NCI-H446 (cell line): ENCODE measurements at regions not wholly inside any gene's neighbourhood (a gene's known extent, or its start where the extent isn't known, plus 50 kb on each side); places are given as distances from the start of the nearest gene placed in this dataset.

Experiments used
- DNase-seq, 2 experiments: peaks; one replicate each; lab custom pipeline; 2025; lab: John Stamatoyannopoulos, UW

DNA sequence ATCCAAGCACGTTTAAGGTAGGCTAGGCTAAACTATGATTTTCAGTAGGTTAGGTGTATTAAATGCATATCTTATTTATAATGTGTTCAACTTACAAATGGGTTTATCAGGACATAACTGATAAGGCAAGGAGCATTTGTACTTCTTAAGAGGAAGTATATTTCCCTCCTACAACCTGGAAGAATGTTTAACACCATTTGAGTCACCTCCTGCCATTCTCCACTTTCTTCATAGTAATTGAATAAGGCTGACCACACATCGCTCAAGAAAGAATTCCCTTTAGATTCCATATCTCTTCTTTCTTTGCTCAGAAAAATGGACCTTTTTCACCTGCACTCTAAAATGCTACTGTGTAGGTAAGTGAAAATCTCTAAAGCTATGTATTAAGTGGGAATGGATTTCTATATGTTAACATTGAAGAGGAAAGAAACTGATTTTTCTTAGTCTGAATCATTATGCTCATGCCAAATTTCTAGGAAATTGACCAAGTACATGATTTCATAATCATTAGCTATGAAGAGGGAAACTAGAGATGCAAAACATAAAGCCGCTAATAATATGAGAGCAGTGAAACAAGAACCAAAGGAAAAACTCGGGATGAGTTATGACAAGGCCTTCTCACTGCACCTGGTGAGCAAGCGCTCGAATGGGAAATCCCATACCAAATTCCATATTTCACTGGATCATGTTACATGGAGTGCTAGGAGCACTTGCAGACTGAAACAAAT lies 210.4 kb downstream of the ALDH8A1 start:
- DNase-seq, result no peak

DNA sequence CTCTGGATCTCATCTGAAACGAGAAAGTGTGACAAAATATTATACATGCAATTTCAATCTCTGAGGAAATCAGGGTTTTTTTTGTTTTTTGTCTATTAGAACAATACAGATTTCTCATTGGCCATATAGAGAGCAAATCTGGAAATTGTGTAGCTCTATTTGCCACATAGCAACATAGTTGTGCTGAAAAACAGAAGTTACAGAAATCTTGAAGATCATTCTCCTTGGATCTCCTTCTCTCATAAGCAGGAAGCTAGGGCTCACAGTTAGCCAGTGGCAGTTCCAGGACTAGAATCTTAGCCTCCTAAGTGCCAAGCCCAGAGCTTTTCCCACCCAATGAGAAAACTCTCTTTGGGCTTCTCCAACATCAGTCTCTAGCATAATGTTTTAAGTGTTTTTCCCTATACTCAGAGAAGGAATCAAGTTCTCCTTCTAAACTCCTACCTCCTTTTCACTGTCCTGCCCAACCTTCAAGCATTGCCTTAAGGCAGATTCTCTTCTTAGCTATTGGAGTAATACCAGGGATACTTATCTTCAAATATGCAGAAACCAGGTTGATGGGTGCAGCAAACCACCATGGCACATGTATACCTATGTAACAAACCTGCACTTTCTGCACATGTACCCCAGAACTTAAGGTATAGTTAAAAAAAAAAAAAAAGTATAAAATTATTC lies 211.6 kb downstream of the ALDH8A1 start:
- DNase-seq, result no peak

DNA sequence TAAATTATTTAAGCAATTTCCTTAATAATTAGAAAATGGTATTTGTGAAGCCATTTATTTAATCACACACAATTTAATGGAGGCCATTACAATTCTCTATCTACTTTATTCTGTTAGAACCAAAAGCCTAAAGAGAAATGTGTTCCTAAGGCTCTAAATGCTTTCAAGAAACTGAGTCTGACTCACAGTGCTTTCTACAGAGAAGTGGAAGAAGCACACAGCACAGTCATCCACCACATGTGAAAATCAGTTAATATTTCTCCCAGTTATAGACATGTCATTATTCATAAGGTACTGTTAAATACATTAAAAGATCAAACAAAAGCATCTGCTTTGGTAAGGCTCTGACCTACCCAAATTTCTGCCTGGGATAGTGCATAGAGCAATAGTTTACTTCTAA lies 214.4 kb downstream of the ALDH8A1 start:
- DNase-seq, result no peak

DNA sequence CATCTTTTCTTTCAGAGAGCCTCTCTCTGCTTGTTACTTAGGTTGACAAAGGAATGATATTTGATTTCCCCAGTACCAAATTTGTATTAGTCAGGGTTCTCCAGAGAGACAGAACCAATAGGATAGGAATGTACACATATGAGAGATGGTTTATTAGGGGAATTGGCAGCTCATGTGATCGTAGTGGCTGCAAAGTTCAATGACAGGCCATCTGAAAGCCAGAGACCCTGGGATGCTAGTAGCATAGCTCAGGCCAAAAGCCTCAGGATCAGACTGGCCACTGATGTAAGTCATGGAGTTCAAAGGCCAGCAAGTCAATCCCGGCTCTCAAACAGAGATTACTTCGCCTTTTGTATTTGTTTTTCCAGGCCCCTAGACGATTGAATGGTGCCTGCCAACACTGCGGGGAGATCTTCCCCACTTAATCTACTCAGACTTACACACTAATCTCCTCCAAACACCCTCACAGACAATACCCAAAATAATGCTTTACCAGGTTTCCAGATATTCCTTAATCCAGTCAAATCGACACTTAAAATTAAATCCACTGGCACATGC lies 215.5 kb downstream of the ALDH8A1 start:
- no peak for DNase-seq

- no peak for DNase-seq
Measured at GRCh38 chr6:134733801-134734200, 216.1 kb downstream of the ALDH8A1 start.

DNA sequence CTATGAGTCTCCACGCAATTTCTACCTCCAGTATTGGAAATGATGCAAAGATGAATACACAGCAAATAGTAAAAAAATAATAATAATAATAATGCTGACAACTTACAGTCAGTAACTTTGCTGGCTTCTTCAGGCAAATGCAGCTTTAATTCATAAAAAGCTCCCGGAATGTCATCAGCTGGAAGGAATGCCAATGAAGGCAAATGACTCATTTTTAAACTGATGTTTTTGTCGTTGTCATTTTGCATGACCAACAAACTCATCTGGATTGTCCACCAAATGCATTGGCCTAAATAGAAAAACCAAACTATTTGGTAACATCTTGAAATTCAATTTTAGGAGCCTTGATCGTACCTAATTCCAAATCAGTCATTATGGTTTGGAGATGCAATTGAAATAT lies 217.1 kb downstream of the ALDH8A1 start:
- no peak for DNase-seq

GRCh38 chr6:134731615-134732014 lies 218.3 kb downstream of the ALDH8A1 start:
- no peak for DNase-seq

GRCh38 chr6:134730013-134730412 lies 219.9 kb downstream of the ALDH8A1 start:
- DNase-seq, result no peak

DNA sequence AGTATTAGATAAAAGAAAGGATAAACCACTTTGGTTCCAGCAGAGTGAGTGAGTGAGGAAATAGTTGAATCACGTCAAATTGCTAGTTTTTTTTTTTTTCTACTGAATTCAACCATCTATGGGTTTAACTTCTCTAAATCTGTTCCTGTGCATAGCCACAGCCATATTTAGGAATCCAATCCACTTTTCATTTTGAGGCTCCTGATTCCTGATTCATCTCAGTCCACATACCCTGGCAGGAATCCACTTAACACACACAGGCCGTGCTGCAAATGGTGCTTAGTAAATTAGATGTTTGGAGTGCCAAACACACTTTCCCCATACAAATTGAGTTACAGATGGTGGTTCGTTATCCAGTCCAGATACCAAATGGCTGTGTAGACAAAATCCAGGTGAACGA lies 220.3 kb downstream of the ALDH8A1 start:
- DNase-seq, result peak in 1 of 2 experiments; percentile 69

DNA sequence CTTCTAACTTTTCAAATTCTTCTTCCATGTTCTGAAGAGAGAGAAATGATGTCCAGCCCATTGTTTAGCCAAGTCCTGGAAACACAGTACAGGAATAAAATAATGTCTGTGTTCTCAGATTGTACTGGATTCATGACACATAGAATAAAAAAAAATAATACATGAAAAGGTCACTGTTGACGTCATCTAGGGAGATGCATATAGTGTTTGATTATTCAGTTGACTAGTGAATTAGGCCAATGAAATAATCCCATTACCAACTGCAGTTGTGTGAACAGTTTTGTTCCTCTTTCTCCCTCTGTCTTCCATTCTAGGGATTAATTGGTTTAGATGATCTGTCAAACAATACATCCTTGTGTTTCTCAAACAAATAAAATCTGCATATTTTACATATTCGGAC lies 222.8 kb downstream of the ALDH8A1 start:
- DNase-seq, result no peak

GRCh38 chr6:134725590-134725989 lies 224.3 kb downstream of the ALDH8A1 start:
- DNase-seq, result no peak

DNA sequence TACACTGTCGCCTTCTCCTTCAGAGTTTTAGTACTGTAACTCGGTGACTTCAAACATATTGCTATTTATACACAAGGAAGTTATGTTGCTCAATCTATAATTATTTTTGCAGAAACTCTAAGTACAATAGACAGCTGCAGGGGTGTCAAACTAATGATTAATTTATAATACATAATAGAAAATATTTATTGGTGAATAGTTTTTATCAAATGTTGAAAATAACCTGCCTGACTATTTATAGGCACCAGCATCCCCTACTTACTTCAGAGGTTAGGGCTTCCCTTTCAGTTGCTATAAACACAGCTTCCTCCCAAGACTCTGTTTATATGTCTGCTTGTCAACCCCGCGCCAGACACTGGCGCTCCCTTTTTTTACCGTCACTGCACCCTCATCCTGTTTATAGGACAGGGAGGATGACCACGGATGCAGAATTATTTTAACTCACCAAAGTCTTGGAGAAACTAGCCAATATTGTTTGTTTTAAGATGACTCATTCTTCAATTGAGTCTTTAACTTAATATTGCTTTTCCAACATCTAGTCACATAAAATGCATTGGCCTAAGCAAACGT lies 225.0 kb downstream of the ALDH8A1 start:
- no peak for DNase-seq

DNA sequence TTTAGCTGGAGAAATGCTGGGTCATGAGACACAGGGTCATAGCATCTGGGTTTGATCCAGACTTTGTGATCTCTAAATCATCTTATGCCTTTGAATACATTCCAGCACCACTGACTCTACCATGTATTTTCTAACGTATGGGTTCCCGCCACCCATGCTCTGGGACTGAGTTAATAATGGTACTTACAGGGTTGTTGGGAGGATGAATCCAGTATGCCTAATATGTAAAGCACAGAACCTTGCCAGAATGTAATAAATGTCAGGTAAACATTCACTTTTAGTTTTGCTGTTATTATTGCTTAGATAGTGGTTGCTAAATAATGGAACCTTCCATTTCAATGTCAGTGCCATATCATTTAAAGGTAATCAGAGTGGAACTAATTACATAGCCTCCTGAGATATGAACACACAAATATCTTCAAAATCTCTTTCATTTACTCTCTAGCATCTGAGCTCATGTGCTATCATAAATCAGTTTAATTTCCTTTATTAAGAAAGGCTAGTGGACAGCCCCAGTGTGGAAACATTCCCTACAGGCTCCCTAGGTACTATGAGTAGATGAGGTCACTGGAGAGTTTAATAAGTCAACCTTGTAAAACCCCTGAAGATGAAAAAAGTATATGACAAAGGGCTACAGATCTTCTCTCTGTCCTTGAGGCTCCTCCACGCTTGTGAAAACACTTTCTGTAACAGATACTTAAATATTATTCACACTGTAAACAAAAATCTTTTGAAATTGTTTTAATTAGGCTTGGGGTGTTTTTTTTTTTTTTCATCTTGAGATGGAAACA lies 226.6 kb downstream of the ALDH8A1 start:
- DNase-seq, result no peak

DNA sequence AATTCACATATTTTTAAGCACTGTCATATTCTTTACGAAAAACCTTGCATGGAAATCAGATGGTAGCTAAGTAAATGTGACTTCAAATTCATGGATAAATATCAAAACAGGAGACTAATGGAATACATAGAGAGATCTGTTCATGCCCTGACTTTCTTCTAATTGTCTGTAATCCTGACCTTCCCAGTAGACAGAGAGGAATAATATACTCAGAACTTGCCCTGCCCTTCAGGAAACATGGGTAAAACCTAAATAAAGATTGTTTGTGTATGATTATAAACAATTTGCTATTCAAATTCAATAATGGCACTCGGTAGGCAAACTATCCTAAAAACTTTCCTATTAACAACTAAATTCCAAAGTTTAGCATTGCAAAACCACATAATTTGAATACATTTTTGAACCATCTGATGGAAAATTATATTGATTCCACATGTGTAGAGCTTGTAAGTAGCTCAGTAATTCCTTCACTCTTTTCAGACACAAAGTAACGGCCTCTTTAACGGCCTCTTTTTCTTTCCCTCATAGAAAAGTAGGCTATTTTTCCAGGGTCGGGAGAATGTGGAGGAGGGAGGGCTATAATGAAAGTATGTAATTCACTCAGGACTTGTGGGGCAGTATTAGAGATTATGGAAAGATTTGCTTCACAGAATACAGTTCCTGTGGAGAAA lies 227.6 kb downstream of the ALDH8A1 start:
- DNase-seq, result no peak

DNA sequence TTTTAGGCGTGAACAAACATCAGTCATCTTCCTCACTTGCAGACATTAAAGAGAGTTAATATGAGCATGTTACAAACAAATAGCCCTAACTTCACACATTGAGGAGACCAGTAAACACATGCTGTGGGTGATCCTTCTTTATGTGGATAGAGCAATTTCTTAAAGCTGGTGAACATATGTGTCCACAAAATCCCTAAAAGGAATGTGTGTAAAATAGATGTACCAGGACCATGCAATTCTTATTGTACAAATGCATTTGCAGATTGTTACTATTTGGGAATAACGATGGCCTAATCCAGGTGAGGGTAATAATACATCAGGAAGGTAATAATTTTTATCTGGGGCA lies 228.9 kb downstream of the ALDH8A1 start:
- DNase-seq, result no peak

DNA sequence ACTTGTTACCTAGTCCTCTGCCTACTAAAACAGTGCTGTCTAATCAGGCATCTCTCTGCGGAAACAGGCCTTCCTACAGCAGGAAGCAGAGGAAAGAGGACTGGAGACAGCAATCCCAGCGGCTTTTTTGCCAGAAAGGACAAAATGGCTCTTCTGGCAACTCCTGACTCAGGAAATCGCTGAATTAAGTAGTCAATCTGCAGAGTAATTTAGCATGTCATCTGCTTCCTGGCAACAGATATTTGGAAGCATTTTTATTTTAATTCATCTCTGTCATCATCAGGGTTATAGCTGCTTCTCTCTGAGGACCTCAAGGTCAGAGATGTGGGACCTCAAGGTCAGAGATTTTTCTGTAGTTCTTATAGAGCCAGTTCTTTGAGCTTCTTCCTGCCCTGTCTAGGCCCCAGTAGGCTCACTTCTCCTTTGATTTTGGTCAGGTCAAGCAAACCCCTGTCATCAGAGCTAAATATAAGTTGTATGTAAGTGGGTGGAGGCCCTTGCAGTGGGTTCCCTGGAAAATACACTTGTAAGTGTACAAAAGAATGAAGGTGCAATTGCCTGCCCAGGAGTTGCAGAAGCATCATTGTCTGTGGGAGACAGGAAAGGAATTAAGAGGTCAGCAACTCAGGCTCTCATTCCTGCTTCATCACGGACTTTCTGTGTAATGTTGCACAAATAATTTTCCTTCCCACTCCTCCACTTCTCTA lies 229.4 kb downstream of the ALDH8A1 start:
- peak in 1 of 2 experiments; percentile 30 for DNase-seq

DNA sequence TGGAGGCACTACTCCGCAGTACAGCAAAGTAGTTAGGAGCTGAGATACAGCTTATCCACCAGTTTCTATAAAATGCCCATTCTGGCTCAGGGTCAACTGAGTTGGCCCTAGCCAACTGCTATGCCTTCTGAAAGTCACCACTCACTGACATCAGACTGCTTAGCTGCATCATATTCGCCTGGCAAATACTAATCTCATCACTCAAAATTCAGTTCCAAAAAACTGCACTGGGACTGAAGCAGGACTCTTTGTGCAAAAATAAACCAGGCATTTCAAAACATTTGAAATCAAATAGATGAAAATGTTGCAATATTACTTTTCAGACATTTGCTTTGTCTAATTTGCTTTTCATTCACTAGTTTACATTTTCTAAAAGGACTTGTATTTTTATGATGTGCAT lies 230.0 kb downstream of the ALDH8A1 start:
- no peak for DNase-seq

GRCh38 chr6:134719286-134719685 lies 230.6 kb downstream of the ALDH8A1 start:
- DNase-seq, result no peak

DNA sequence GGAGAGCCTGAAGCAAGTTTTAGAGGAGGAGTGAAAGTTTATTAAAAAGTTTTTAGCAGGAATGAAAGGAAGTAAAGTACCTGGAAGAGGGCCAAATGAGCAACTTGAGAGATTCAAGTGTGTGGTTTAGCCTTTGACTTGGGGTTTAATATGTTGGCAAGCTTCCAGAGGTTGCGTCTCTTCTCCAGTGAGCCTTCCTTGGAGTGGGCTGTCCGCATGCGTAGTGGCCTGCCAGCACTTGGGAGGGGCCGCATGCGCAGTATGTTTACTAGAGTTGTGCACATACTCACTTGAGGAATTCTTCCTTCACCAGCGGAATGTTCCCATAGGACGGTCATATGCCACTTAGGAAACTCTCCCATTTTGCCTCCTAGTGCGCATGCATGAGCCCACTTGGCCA lies 235.2 kb downstream of the ALDH8A1 start:
- DNase-seq, result no peak

DNA sequence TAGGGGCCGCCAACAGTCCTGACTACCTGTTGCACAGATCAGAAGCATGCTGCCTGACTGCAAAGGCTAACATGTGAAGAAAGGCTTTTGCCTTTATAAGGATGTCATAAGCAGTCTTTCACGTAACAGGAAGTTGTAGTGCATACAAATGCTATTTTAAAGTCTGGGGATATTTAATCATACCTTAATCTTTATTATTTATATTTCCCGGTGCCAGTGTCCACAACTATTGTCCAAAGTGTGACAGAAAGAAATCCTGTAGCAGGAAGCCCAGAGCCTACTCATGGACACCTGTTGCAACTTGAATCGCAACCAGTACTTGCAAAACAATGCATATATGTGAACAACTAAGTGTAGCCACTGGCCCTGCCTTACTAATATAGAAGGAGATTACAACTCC lies 235.8 kb downstream of the ALDH8A1 start:
- no peak for DNase-seq

DNA sequence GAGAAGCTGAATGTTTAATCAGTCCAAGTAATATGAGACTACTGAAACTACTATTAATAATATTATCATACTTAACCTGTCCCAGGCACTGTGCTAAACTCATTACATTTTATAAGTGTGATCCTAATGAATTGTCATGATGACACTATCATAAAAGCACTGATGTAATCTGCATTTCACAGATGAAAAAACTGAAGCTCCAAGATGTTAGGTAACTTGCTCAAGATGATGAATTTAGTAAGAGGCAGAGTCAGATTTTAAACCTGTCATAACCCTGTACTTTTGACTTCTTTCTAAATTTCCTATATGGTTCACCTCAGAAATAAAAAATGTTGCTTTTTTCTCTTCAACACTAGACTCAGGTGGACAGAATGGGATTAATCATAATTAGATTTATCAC lies 237.6 kb downstream of the ALDH8A1 start:
- DNase-seq, result no peak
